GM13977 (cell line): ENCODE measurements at regions not wholly inside any gene's neighbourhood (a gene's known extent, or its start where the extent isn't known, plus 50 kb on each side); places are given as distances from the start of the nearest gene placed in this dataset.

Source experiments
- DNase-seq: peaks from one replicate; pipeline ENCODE4 v3.0.0; 2012; ENCODE audit warnings: low spot score
- CTCF ChIP-seq: IDR thresholded peaks from 2 replicates; pipeline ENCODE4 v1.5.1; 2012; ENCODE audit warnings: mild to moderate bottlenecking, control low read depth; ENCODE audit not compliant: insufficient read depth; ENCODE audit errors: extremely low read depth, missing control alignments
- in situ Hi-C: fragments of 300-500 bp; cut with MboI; formaldehyde crosslinking; loops from one replicate; pipeline ENCODE4 v1.12.0; 2022; ENCODE audit warnings: low sequenced_read_pairs, low pct_unique_long_range_greater_than_20kb, mixed read lengths, inconsistent platforms; ENCODE audit not compliant: unreplicated experiment

DNA sequence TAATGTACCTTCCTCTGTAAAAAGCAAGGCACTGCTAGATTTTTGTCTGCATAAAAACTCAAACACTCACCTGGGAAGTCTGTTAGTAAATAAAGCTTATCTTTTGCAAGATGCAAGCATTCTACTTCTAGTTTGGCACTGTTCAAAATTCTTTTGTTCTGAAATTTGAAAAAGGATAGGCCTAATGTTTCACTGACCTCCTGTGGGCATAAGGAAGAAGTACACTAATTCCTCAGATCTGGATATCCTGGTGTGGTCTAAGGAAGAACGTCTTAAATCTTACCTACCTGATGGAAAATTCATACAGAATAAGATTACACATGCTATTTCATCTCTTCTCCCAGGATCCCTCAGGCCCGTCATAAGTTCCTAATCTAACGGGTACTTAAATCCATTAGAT lies 93.5 kb upstream of the CAMK1G start:
- no peak for TF ChIP-seq CTCF
- no peak for DNase-seq
- in situ Hi-C loops = no loop called here

DNA sequence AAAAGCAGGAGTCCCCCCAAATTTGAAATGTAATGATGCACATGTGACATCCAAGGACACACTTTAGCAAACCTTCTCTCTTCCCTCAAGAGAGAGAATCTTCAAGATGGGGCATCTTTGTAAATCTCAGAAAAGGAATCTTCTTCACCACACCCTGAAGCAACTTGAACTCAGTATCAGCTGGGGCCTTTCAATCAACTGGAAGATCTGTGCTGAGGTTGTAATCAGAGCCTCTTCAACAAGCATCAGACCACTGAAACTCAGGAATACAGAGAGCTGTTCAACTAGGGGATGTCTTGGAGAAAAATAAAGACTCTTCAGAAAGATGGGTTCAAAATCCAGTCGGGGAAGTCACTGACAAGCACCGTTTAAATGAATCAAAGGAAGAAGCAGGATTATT lies 92.5 kb upstream of the CAMK1G start:
- no peak for TF ChIP-seq CTCF
- in situ Hi-C loops = no loop called here
- no peak for DNase-seq

DNA sequence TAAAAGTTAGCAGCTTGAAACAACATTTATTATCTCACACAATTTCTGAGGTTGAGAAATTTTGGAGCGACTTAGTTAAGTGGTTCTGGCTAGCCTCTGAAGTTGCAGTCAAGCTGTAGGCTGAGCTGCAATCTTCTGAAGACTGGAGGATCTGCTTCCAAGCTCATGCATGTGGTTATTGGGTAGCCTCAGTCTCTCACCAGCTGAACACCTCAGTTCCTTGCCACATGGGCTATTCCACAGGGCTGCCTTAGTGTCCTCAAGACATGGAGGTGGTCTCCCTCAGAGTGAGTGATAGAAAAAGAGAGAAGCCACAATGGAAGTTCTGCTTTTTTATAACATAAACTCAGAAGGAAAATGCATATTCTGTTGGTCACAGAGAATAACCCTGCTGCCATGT lies 92.0 kb upstream of the CAMK1G start:
- in situ Hi-C loops = no loop called here
- no peak for DNase-seq
- TF ChIP-seq CTCF = no peak

DNA sequence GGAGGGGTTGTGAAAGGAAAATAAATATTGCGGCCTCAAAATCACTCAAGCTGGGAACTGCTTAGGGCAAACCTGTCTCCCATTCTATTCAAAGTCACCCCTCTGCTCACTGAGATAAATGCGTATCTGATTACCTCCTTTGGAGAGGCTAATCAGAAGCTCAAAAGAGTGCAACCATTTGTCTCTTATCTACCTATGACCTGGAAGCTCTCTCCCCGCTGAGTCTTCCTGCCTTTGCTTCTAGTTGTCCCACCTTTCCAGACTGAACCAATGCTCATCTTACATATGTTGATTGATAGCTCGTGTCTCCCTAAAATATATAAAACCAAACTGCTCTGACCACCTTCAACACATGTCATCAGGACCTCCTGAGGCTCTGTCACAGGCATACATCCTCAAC lies 91.6 kb upstream of the CAMK1G start:
- TF ChIP-seq CTCF = no peak
- DNase-seq = no peak
- in situ Hi-C loops = no loop called here

DNA sequence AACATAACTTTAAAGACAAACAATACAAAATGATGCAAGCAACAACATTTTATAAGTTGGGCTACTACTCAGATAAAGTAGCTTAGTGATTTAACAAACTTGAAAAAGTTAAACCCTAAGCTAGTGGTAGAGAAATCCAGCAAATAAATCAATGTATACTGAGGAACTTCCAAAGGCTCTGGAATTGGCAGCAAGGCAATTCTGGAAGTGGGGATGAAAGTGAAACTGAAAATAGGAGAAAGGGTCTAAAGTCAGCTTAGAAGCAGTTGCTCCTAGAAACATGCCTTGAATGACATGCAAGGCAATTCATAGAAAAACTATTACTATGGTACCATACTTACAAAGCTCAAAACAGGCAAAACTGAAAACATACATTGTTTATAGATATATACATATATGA lies 90.0 kb upstream of the CAMK1G start:
- TF ChIP-seq CTCF = no peak
- no peak for DNase-seq
- in situ Hi-C loops = no loop called here

GRCh38 chr1:209497729-209498128 lies 85.8 kb upstream of the CAMK1G start:
- in situ Hi-C loops = no loop called here
- DNase-seq = no peak
- no peak for TF ChIP-seq CTCF

DNA sequence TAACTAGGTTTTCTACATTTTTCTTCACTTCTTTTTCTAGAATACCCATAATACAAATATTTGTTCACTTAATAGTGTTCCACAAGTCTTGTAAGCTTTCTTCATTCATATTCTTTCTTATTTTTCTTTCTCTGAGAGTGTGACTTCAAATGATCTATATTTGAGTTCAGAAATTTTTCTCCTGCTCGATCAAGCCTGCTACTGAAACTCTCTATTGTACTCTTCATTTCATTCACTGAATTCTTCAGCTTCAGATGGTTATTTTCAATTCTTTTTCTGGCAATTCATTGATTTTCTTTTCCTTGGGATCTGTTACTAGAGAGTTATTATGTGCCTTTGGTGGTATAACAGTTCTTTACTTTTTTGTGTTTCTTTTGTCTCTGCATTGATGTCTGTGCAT lies 82.5 kb upstream of the CAMK1G start:
- DNase-seq = no peak
- in situ Hi-C loops = no loop called here
- no peak for TF ChIP-seq CTCF
